Activated B cell treated with CpG ODN at 0.5 μM for 24 hours (primary cell): ENCODE measurements at regions not wholly inside any gene's neighbourhood (a gene's known extent, or its start where the extent isn't known, plus 50 kb on each side); places are given as distances from the start of the nearest gene placed in this dataset.

Experiments used
- ATAC-seq: fragments of 200-7000 bp; cut with Tn5 transposase; one replicate; pipeline ENCODE4 v1.10.0; 2021; ENCODE audit warnings: low read depth, mild to moderate bottlenecking, moderate library complexity
- CTCF ChIA-PET: fragments of 350-600 bp; sonication (Branson Sonifier 250); formaldehyde crosslinking; loops from one replicate; lab custom pipeline; 2021; ENCODE audit warnings: antibody characterized with exemption; lab: Charles Lee
- POLR2A ChIA-PET: fragments of 350-600 bp; sonication (Branson Sonifier 250); formaldehyde crosslinking; loops from one replicate; lab custom pipeline; 2021; ENCODE audit warnings: antibody characterized with exemption; lab: Charles Lee
- DNase-seq: peaks from one replicate; pipeline ENCODE4 v3.0.0; 2022
- H3K27ac Mint-ChIP-seq: one replicate; pipeline ENCODE4 v1.8.0; 2020; ENCODE audit warnings: mixed read lengths
- H3K27me3 Mint-ChIP-seq: one replicate; pipeline ENCODE4 v1.8.0; 2021; ENCODE audit warnings: mixed read lengths
- H3K36me3 Mint-ChIP-seq: one replicate; pipeline ENCODE4 v1.8.0; 2021; ENCODE audit warnings: low read depth, mixed read lengths
- H3K4me1 Mint-ChIP-seq: one replicate; pipeline ENCODE4 v1.8.0; 2021; ENCODE audit warnings: mixed read lengths
- H3K4me3 Mint-ChIP-seq: one replicate; pipeline ENCODE4 v1.8.0; 2020; ENCODE audit warnings: mild to moderate bottlenecking, mixed read lengths
- H3K9me3 Mint-ChIP-seq: one replicate; pipeline ENCODE4 v1.8.0; 2020; ENCODE audit warnings: mixed read lengths
- intact Hi-C: fragments of 100-400 bp; cut with micrococcal nuclease; formaldehyde crosslinking; loops from one replicate; pipeline ENCODE4 v1.15.1; 2024
- TF ChIP-seq, protein P1 (sequence below): fragments of 200-600 bp; IDR thresholded peaks from one replicate; pipeline ENCODE4 v1.8.0; 2022; ENCODE audit warnings: antibody characterized with exemption, mild to moderate bottlenecking

DNA sequence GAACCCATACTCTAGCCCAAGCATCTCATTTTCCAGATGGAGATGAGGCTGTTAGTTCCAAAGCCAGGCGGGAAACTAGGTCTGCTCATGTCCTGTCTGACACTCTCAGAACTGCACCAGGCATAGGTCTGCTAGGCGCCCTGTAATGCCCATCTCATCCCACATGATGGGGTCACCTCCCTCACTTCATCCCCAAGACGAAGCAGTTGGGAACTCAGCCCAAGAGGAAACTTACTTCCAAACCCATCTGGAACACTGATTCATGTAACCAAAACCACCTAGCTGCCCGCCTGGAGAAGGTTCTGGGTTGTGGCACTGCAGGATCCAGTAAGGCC is 84.0 kb upstream of the PRNP start:
- DNase-seq (no peak), ATAC-seq (no peak)
- POLR2A ChIA-PET: no interaction called here
- intact Hi-C loops: no loop called here
- H3K36me3 Mint-ChIP-seq: no peaks in the 10 kb centered on the region
- TF ChIP-seq, protein P1, sequence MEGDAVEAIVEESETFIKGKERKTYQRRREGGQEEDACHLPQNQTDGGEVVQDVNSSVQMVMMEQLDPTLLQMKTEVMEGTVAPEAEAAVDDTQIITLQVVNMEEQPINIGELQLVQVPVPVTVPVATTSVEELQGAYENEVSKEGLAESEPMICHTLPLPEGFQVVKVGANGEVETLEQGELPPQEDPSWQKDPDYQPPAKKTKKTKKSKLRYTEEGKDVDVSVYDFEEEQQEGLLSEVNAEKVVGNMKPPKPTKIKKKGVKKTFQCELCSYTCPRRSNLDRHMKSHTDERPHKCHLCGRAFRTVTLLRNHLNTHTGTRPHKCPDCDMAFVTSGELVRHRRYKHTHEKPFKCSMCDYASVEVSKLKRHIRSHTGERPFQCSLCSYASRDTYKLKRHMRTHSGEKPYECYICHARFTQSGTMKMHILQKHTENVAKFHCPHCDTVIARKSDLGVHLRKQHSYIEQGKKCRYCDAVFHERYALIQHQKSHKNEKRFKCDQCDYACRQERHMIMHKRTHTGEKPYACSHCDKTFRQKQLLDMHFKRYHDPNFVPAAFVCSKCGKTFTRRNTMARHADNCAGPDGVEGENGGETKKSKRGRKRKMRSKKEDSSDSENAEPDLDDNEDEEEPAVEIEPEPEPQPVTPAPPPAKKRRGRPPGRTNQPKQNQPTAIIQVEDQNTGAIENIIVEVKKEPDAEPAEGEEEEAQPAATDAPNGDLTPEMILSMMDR: no peak
- H3K27me3 Mint-ChIP-seq: peaks cover 18% of the 10 kb centered on the region
- H3K4me1 Mint-ChIP-seq: peaks cover 6% of the 10 kb centered on the region
- no peak overlapping the region for H3K27ac Mint-ChIP-seq
- H3K4me3 Mint-ChIP-seq: no peak overlapping the region
- no peaks in the 10 kb centered on the region for H3K9me3 Mint-ChIP-seq
- CTCF ChIA-PET: interaction anchor here (0.8 to 2.3 kb wide), 2 partner anchors 10 to 118 kb away, joined by 3 to 7 read pairs; no protein-coding TSS in a partner anchor

GRCh38 chr20:4601630-4602296 is 84.5 kb upstream of the PRNP start:
- Mint-ChIP-seq H3K9me3 (no peaks in the 10 kb centered on the region), H3K36me3 (no peaks in the 10 kb centered on the region), H3K27ac (no peak overlapping the region), H3K27me3 (peaks cover 21% of the 10 kb centered on the region), H3K4me3 (no peak overlapping the region), H3K4me1 (peaks cover 4% of the 10 kb centered on the region)
- ChIA-PET CTCF (interaction anchor here (0.8 to 2.3 kb wide), 2 partner anchors 10 to 118 kb away, joined by 3 to 7 read pairs; no protein-coding TSS in a partner anchor), POLR2A (no interaction called here)
- intact Hi-C loops: no loop called here
- no peak for DNase-seq
- no peak for ATAC-seq
- TF ChIP-seq, protein P1: no peak

GRCh38 chr20:4600308-4601014 is 85.8 kb upstream of the PRNP start:
- intact Hi-C loops: no loop called here
- ATAC-seq: no peak
- CTCF ChIA-PET: interaction anchor here (0.7 kb wide), 1 partner anchor 24 kb away, joined by 3 read pairs; no protein-coding TSS in a partner anchor

DNA sequence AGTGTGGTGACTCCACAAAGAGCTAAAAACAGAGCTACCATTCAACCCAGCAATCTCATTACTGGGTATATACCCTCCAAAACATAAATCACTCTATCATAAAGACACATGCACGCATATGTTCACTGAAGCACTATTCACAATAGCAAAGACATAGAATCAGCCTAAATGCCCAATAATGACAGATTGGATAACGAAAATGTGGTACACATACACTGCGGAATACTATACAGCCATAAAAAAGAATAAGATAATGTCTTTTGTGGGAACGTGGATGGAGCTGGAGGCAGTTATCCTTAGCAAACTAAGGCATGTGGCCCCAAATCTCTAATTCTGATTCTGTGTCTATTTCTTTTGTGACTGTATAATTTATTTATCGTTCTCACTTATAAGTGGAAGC is 89.0 kb upstream of the PRNP start:
- TF ChIP-seq, protein P1: no peak
- H3K27me3 Mint-ChIP-seq: peaks cover 33% of the 10 kb centered on the region
- CTCF ChIA-PET: no interaction called here
- no peaks in the 10 kb centered on the region for H3K9me3 Mint-ChIP-seq
- H3K4me3 Mint-ChIP-seq: no peak overlapping the region
- intact Hi-C loops: no loop called here
- DNase-seq (no peak), ATAC-seq (no peak)
- no peaks in the 10 kb centered on the region for H3K36me3 Mint-ChIP-seq
- POLR2A ChIA-PET: no interaction called here
- H3K4me1 Mint-ChIP-seq: peaks cover 13% of the 10 kb centered on the region
- H3K27ac Mint-ChIP-seq: no peak overlapping the region

More at GRCh38 chr20:4600308-4601014, 85.8 kb upstream of the PRNP start:
- TF ChIP-seq, protein P1: no peak
- peaks cover 4% of the 10 kb centered on the region for H3K4me1 Mint-ChIP-seq
- no peaks in the 10 kb centered on the region for H3K9me3 Mint-ChIP-seq
- DNase-seq: no peak
- H3K27me3 Mint-ChIP-seq: peaks cover 23% of the 10 kb centered on the region
- H3K4me3 Mint-ChIP-seq: no peak overlapping the region
- H3K36me3 Mint-ChIP-seq: no peaks in the 10 kb centered on the region
- POLR2A ChIA-PET: no interaction called here
- H3K27ac Mint-ChIP-seq: no peak overlapping the region

DNA sequence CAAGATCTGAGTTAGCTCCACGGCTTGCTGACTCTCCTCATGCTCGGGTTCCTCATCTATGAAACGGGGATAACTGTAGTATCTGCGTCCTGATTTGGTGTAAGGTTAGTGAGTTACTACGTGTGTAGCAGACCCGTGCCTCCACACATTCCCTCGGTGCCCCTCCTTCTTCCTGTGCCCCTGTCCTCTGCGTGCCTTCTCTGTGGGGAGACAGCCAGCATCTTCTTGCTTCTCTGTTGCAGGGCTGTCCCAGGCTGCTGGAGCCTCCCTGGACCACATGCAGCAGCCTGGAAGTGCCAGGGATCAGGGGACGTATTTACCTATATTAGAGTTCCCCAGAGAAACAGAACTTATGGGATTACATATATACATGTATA is 93.1 kb upstream of the PRNP start:
- H3K36me3 Mint-ChIP-seq: no peaks in the 10 kb centered on the region
- ATAC-seq (no peak), DNase-seq (no peak)
- intact Hi-C loops: loop anchor here (5.0 kb wide), 1 partner anchor 1031 kb away; no protein-coding TSS in a partner anchor
- ChIA-PET POLR2A (no interaction called here), CTCF (interaction anchor here (1.4 to 2.4 kb wide), 2 partner anchors 9 to 16 kb away, joined by 3 to 7 read pairs; no protein-coding TSS in a partner anchor)
- H3K27ac Mint-ChIP-seq: no peak overlapping the region
- TF ChIP-seq, protein P1: no peak
- peaks cover 14% of the 10 kb centered on the region for H3K4me1 Mint-ChIP-seq
- no peaks in the 10 kb centered on the region for H3K9me3 Mint-ChIP-seq
- peak overlapping the region; percentile 41 for H3K4me3 Mint-ChIP-seq
- peaks cover 19% of the 10 kb centered on the region for H3K27me3 Mint-ChIP-seq
